Peyer's patch (tissue), 4 donors: ENCODE measurements at regions not wholly inside any gene's neighbourhood (a gene's known extent, or its start where the extent isn't known, plus 50 kb on each side); places are given as distances from the start of the nearest gene placed in this dataset.

ENCODE experiments used
- POLR2A ChIP-seq, 2 donors: fragments of 450-650 bp; IDR thresholded peaks; one replicate each; pipeline ENCODE4 v1.5.1; 2017; ENCODE audit warnings: antibody characterized with exemption in 2 of 2, mild to moderate bottlenecking in 2 of 2, moderate library complexity in 2 of 2
- TF ChIP-seq, protein P1 (sequence below), 6 experiments: fragments of 450-650 bp in 4 of 6; fragments of 200-600 bp in 2 of 6; sonication (generic) in 1 of 6; IDR thresholded peaks; one replicate each; pipeline ENCODE4 v1.5.1; 2017 to 2019; ENCODE audit warnings: antibody characterized with exemption in 6 of 6, mild to moderate bottlenecking in 3 of 6, moderate library complexity in 1 of 6

DNA sequence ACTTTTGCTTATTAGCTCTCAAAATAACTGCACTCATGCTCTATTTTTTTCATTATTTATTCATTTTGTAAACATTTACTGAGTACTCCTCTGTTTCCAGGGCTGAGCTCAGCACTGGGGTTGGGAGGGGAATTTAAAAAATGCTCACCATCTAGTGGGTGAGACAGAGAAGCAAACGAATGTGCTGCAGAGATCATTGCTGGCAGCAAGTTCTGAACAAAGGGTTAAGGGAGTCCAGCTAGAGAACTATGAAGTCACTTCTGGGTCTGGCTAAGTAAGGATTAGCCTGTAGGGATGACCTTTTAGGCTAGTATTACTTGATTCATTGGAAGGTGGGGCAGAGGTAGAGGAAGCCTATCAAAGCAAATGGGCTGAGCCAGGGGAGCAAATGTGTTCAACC is 99.1 kb upstream of the ZNF644 start:
- TF ChIP-seq, protein P1, sequence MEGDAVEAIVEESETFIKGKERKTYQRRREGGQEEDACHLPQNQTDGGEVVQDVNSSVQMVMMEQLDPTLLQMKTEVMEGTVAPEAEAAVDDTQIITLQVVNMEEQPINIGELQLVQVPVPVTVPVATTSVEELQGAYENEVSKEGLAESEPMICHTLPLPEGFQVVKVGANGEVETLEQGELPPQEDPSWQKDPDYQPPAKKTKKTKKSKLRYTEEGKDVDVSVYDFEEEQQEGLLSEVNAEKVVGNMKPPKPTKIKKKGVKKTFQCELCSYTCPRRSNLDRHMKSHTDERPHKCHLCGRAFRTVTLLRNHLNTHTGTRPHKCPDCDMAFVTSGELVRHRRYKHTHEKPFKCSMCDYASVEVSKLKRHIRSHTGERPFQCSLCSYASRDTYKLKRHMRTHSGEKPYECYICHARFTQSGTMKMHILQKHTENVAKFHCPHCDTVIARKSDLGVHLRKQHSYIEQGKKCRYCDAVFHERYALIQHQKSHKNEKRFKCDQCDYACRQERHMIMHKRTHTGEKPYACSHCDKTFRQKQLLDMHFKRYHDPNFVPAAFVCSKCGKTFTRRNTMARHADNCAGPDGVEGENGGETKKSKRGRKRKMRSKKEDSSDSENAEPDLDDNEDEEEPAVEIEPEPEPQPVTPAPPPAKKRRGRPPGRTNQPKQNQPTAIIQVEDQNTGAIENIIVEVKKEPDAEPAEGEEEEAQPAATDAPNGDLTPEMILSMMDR (IDR thresholded peaks at IDR 0.05), result no peak
- TF ChIP-seq POLR2A (IDR thresholded peaks at IDR 0.05), result no peak
